Fibroblast of lung (primary cell): ENCODE measurements at regions not wholly inside any gene's neighbourhood (a gene's known extent, or its start where the extent isn't known, plus 50 kb on each side); places are given as distances from the start of the nearest gene placed in this dataset.

Source experiments
- DNase-seq, 2 donors: peaks; one replicate each; pipeline versions ENCODE4 v3.0.0 to v3.0.0-alpha.2; 2010; ENCODE audit warnings: low read depth in 2 of 2
- H2AFZ ChIP-seq: 2 replicates; pipeline ENCODE4 v1.5.1; 2012; ENCODE audit warnings: low read length, control low read depth, inconsistent platforms
- H3K27ac ChIP-seq: 2 replicates; pipeline ENCODE4 v1.5.1; 2011; ENCODE audit warnings: low read length, control low read depth; ENCODE audit not compliant: insufficient read depth
- H3K27me3 ChIP-seq: 2 replicates; pipeline ENCODE4 v1.5.1; 2011; ENCODE audit warnings: mild to moderate bottlenecking, low read length; ENCODE audit not compliant: control insufficient read depth, insufficient read depth
- H3K36me3 ChIP-seq: 2 replicates; pipeline ENCODE4 v1.5.1; 2011; ENCODE audit warnings: low read length; ENCODE audit not compliant: control insufficient read depth, insufficient read depth
- H3K4me1 ChIP-seq: 2 replicates; pipeline ENCODE4 v1.5.1; 2011; ENCODE audit warnings: low read length; ENCODE audit not compliant: control insufficient read depth, insufficient read depth; ENCODE audit errors: extremely low read depth
- H3K4me2 ChIP-seq: 2 replicates; pipeline ENCODE4 v1.5.1; 2011; ENCODE audit warnings: low read length, control low read depth; ENCODE audit not compliant: insufficient read depth; ENCODE audit errors: extremely low read depth
- H3K4me3 ChIP-seq, 4 experiments: fragments of 200-600 bp in 1 of 4; sonication (generic) in 1 of 4; replicated peaks in 1 of 4; 2 replicates each; pipeline ENCODE4 v1.5.1; 2011 to 2016; ENCODE audit warnings: low read length in 4 of 4, low read depth in 3 of 4, mild to moderate bottlenecking in 3 of 4, control low read depth in 2 of 4, inconsistent platforms in 1 of 4, mixed read lengths in 1 of 4; ENCODE audit not compliant: insufficient read depth in 1 of 4; ENCODE audit errors: control extremely low read depth in 1 of 4
- H3K79me2 ChIP-seq: 2 replicates; pipeline ENCODE4 v1.5.1; 2012; ENCODE audit warnings: mild to moderate bottlenecking, low read length, inconsistent platforms; ENCODE audit not compliant: control insufficient read depth, insufficient read depth
- H3K9ac ChIP-seq: 2 replicates; pipeline ENCODE4 v1.5.1; 2011; ENCODE audit warnings: mild to moderate bottlenecking, low read length, control low read depth; ENCODE audit not compliant: insufficient read depth
- H3K9me3 ChIP-seq: 2 replicates; pipeline ENCODE4 v1.5.1; 2012; ENCODE audit warnings: low read depth, low read length; ENCODE audit not compliant: control insufficient read depth, insufficient read depth
- H4K20me1 ChIP-seq: 2 replicates; pipeline ENCODE4 v1.5.1; 2011; ENCODE audit warnings: low read length; ENCODE audit not compliant: control insufficient read depth, insufficient read depth; ENCODE audit errors: extremely low read depth
- CTCF ChIP-seq, 2 donors: IDR thresholded peaks in 1 of 2; conservative IDR thresholded peaks in 1 of 2; 1 replicate in 1 of 2; 2 replicates in 1 of 2; pipeline ENCODE4 v1.5.1; 2011 to 2012; ENCODE audit warnings: low read length in 2 of 2, control low read depth in 1 of 2, inconsistent platforms in 1 of 2, low read depth in 1 of 2, mild to moderate bottlenecking in 1 of 2
- EZH2 ChIP-seq: IDR thresholded peaks from 2 replicates; pipeline ENCODE4 v1.5.1; 2012; ENCODE audit warnings: low read length, control low read depth, mild to moderate bottlenecking; ENCODE audit errors: missing control alignments

- TF ChIP-seq CTCF (conservative IDR thresholded peaks at IDR 0.05 in 1 of 2, IDR thresholded peaks at IDR 0.05 in 1 of 2; ENCODE audit: low read depth in 1 of 2, low read length in 2 of 2) = no peak
- no peak for TF ChIP-seq EZH2
- no peaks in the 10 kb centered on the region for H3K79me2 ChIP-seq
- H2AFZ ChIP-seq = no peak overlapping the region
- H3K4me1 ChIP-seq = peaks cover 2% of the 10 kb centered on the region
- H3K36me3 ChIP-seq = no peaks in the 10 kb centered on the region
- no peaks in the 10 kb centered on the region for H4K20me1 ChIP-seq
- no peak overlapping the region for H3K27ac ChIP-seq
- no peaks in the 10 kb centered on the region for H3K27me3 ChIP-seq
- H3K9me3 ChIP-seq = no peaks in the 10 kb centered on the region
- H3K4me2 ChIP-seq = no peak overlapping the region
- H3K9ac ChIP-seq = no peak overlapping the region
- DNase-seq = no peak
- H3K4me3 ChIP-seq = no peak overlapping the region
Observed at GRCh38 chr16:59699786-59700185, 965.7 kb upstream of the GOT2 start.

DNA sequence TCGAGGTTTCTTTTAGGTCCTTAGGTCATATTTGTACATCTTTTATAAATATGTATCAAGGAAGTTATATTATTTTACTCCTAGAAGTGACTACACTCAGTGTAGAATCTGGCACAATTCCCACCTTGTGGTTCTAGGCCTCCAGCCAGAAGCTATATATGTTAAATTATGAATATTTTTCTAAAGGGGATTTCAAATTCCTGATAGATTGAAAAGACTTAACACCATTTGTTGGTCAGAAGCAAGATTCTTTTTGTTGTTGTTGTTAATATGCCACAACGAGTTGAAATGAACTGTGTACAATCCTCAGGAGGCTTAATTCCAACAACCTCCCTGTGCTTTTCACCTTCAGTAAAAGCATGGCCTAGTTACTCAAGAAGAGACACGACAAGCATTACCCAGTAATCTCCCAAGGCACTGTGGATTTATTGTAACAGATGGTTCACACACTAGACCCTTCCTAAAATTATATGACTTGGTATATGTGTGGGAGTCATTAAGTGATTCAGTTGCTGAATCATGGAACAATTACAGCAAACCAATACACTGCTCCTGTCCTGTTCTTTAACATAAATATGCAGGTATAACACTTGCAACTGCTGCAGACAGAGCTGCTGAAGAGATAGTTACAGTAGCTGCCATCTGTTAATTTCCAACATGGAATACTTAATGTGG is 964.4 kb upstream of the GOT2 start:
- H3K79me2 ChIP-seq = no peaks in the 10 kb centered on the region
- no peaks in the 10 kb centered on the region for H3K9me3 ChIP-seq
- H4K20me1 ChIP-seq = no peaks in the 10 kb centered on the region
- no peaks in the 10 kb centered on the region for H3K27me3 ChIP-seq
- peak; percentile 74 to 76 for DNase-seq
- H3K4me3 ChIP-seq = no peak overlapping the region
- no peak overlapping the region for H3K9ac ChIP-seq
- peaks cover 2% of the 10 kb centered on the region for H3K4me1 ChIP-seq
- H3K27ac ChIP-seq = no peak overlapping the region
- no peak for TF ChIP-seq EZH2
- no peak overlapping the region for H3K4me2 ChIP-seq
- H3K36me3 ChIP-seq = no peaks in the 10 kb centered on the region
- H2AFZ ChIP-seq = no peak overlapping the region

DNA sequence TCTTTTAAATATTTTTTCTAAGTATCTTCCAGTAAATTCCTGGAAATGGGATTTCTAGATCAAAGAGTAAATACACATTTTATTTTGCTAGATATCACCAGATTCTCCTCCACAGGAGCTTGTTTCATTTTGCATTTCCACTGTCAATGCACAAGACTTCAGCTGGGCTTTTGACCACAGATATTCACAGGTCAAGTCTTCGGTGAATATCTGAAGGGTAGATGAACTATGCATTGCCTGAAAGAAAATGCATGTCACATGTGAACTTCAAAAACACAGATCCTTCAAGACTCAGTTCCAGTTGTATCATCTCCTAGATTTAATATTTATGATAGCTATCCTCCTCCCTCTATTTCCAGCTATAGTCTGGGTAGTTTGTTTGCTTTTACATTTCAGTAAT is 963.6 kb upstream of the GOT2 start:
- Histone ChIP-seq H3K9ac (no peak overlapping the region), H3K27me3 (no peaks in the 10 kb centered on the region), H2AFZ (no peak overlapping the region), H3K27ac (no peak overlapping the region), H3K4me3 (no peak overlapping the region), H3K9me3 (no peaks in the 10 kb centered on the region), H3K4me2 (no peak overlapping the region), H3K36me3 (no peaks in the 10 kb centered on the region), H3K4me1 (peaks cover 2% of the 10 kb centered on the region), H3K79me2 (no peaks in the 10 kb centered on the region), H4K20me1 (no peaks in the 10 kb centered on the region)
- DNase-seq = peak; percentile 15 to 75
- TF ChIP-seq CTCF (conservative IDR thresholded peaks at IDR 0.05 in 1 of 2, IDR thresholded peaks at IDR 0.05 in 1 of 2; ENCODE audit: low read depth in 1 of 2, low read length in 2 of 2) = no peak
- no peak for TF ChIP-seq EZH2
